HEK293 (cell line): ENCODE measurements at regions not wholly inside any gene's neighbourhood (a gene's known extent, or its start where the extent isn't known, plus 50 kb on each side); places are given as distances from the start of the nearest gene placed in this dataset.

ENCODE experiments used
- BCL11A ChIP-seq: fragments of 450-650 bp; formaldehyde crosslinking; IDR thresholded peaks from 2 replicates; pipeline ENCODE4 v1.5.1; 2016; ENCODE audit warnings: low read depth, missing biosample characterization, missing genetic modification characterization
- HOXA7 ChIP-seq: sonication (generic); formaldehyde crosslinking; IDR thresholded peaks from 2 replicates; pipeline ENCODE4 v1.8.1; 2022; ENCODE audit warnings: missing genetic modification reagents, borderline replicate concordance
- YY1 ChIP-seq: fragments of 450-650 bp; formaldehyde crosslinking; IDR thresholded peaks from 2 replicates; pipeline ENCODE4 v1.5.1; 2018; ENCODE audit warnings: missing biosample characterization, missing genetic modification characterization
- ZNF423 ChIP-seq: fragments of 450-650 bp; formaldehyde crosslinking; IDR thresholded peaks from 2 replicates; pipeline ENCODE4 v1.5.1; 2016; ENCODE audit warnings: missing biosample characterization, missing genetic modification characterization
- ZNF544 ChIP-seq: fragments of 450-650 bp; formaldehyde crosslinking; IDR thresholded peaks from 2 replicates; pipeline ENCODE4 v1.5.0; 2017; ENCODE audit warnings: missing biosample characterization, missing genetic modification characterization
- ZNF626 ChIP-seq: fragments of 450-650 bp; sonication (Bioruptor Pico); formaldehyde crosslinking; IDR thresholded peaks from 2 replicates; pipeline ENCODE4 v1.5.1; 2018; ENCODE audit warnings: missing biosample characterization, missing genetic modification characterization, inconsistent platforms
- ZNF785 ChIP-seq: fragments of 450-650 bp; formaldehyde crosslinking; IDR thresholded peaks from 2 replicates; pipeline ENCODE4 v1.5.1; 2016; ENCODE audit warnings: missing biosample characterization, missing genetic modification characterization
- TF ChIP-seq, protein P1 (sequence below): fragments of 450-650 bp; formaldehyde crosslinking; IDR thresholded peaks from 2 replicates; pipeline ENCODE4 v1.5.1; 2016; ENCODE audit warnings: missing biosample characterization, missing genetic modification characterization

GRCh38 chr11:129242855-129243254 lies 50.7 kb upstream of the ARHGAP32 start (continued):
- TF ChIP-seq ZNF785 (tag by site-specific recombination) (no peak), BCL11A (tag by site-specific recombination) (no peak), ZNF423 (tag by site-specific recombination) (no peak), YY1 (tag by site-specific recombination) (no peak), ZNF626 (tag by site-specific recombination) (no peak), ZNF544 (tag by site-specific recombination) (no peak), HOXA7 (no peak)
- TF ChIP-seq, protein P1, sequence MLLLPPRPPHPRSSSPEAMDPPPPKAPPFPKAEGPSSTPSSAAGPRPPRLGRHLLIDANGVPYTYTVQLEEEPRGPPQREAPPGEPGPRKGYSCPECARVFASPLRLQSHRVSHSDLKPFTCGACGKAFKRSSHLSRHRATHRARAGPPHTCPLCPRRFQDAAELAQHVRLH (tag by site-specific recombination): no peak
